ENCODE measurements at regions not wholly inside any gene's neighbourhood (a gene's known extent, or its start where the extent isn't known, plus 50 kb on each side); places are given as distances from the start of the nearest gene placed in this dataset.

- TF ChIP-seq CTCF (IDR thresholded peaks at IDR 0.05; ENCODE audit: low read depth, low read length): no peak
- Histone ChIP-seq H3K36me3 (no peaks in the 10 kb centered on the region), H3K9me3 (ENCODE audit: severe bottlenecking) (peaks cover 20% of the 10 kb centered on the region), H3K27me3 (ENCODE audit: insufficient read depth, low read depth, severe bottlenecking) (peaks cover 83% of the 10 kb centered on the region), H3K27ac (no peak overlapping the region), H3K4me3 (ENCODE audit: low read depth, low read length) (no peak overlapping the region)
- DNase-seq: no peak
These were observed 73.2 kb upstream of the C16orf82 start for GRCh38 chr16:26993511-26993910.

GRCh38 chr16:26993963-26994362 lies 72.8 kb upstream of the C16orf82 start:
- TF ChIP-seq CTCF (IDR thresholded peaks at IDR 0.05; ENCODE audit: low read depth, low read length): no peak
- no peak for DNase-seq

GRCh38 chr16:26995522-26995921 lies 71.2 kb upstream of the C16orf82 start:
- no peak for DNase-seq
- no peak overlapping the region for H3K4me3 ChIP-seq (ENCODE audit: low read depth, low read length)
- no peak for TF ChIP-seq CTCF (IDR thresholded peaks at IDR 0.05; ENCODE audit: low read depth, low read length)
- H3K27ac ChIP-seq: no peak overlapping the region
- H3K27me3 ChIP-seq (ENCODE audit: insufficient read depth, low read depth, severe bottlenecking): peaks cover 83% of the 10 kb centered on the region
- peaks cover 20% of the 10 kb centered on the region for H3K9me3 ChIP-seq (ENCODE audit: severe bottlenecking)
- H3K36me3 ChIP-seq: no peaks in the 10 kb centered on the region

More at GRCh38 chr16:26993963-26994362, 72.8 kb upstream of the C16orf82 start:
- Histone ChIP-seq H3K4me3 (ENCODE audit: low read depth, low read length) (no peak overlapping the region), H3K9me3 (ENCODE audit: severe bottlenecking) (peaks cover 20% of the 10 kb centered on the region), H3K27ac (no peak overlapping the region), H3K27me3 (ENCODE audit: insufficient read depth, low read depth, severe bottlenecking) (peaks cover 84% of the 10 kb centered on the region), H3K36me3 (no peaks in the 10 kb centered on the region)

GRCh38 chr16:27005386-27005785 lies 61.3 kb upstream of the C16orf82 start:
- Histone ChIP-seq H3K36me3 (no peaks in the 10 kb centered on the region), H3K27ac (no peak overlapping the region), H3K9me3 (ENCODE audit: severe bottlenecking) (no peaks in the 10 kb centered on the region), H3K4me3 (ENCODE audit: low read depth, low read length) (no peak overlapping the region), H3K27me3 (ENCODE audit: insufficient read depth, low read depth, severe bottlenecking) (peaks cover 69% of the 10 kb centered on the region)
- TF ChIP-seq CTCF (IDR thresholded peaks at IDR 0.05; ENCODE audit: low read depth, low read length): no peak
- DNase-seq: no peak

Data from WERI-Rb-1 (cell line).